Amniotic stem cell (primary cell): ENCODE measurements at regions not wholly inside any gene's neighbourhood (a gene's known extent, or its start where the extent isn't known, plus 50 kb on each side); places are given as distances from the start of the nearest gene placed in this dataset.

ENCODE experiments used
- DNase-seq: peaks from one replicate; lab custom pipeline; 2025; lab: John Stamatoyannopoulos, UW

DNA sequence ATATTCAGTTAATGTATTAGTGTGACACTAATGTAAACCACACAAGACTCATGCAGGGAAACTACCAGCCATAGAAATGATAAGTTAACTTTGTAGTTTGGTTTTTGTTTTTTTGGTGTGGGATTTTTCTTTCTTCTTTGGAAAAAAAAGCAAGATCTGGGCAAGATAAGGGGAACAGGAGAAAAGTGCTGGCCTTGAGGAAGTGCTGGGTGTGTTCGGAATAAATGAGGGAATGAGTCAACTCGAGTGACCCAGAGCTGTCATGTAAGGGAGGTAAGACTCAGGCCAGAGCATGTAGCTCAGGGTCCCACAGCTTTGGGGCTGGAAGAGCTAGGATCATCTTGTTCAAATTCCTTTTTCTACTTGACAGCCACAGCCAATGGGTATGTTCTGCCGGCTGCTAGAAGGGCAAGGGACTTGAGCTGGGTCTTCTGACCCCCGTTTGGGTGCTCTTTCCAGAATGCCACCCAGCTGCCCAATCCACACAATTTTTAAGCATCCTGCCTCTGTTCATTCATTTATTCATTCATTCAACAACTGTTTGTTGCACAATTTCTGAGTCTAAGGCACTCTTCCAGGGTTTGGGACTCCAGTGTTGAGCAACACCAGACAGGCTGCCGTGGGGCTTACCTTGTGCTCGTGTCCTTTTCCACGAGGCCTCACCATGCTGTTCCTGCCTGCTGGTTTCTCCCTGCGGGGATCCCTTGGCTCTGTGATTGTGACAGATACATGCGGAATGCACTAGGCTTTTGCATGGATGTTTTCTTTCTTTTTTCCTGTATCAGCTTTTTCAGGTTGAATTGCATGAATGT is 54.5 kb downstream of the CLDN34 start:
- DNase-seq = no peak

DNA sequence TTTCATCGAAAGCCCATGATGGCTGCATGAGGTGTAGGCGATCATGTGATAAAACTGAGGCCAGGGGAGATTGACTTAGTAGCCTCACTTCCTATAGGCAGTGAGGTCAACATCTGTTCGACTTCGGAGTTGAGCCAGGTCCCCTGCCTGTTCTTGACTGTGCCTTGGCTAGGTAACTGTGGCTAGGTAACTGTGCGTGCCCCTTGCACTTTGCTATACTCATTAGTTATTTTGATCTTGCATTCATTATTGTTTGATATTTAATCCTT is 55.0 kb downstream of the CLDN34 start:
- no peak for DNase-seq

DNA sequence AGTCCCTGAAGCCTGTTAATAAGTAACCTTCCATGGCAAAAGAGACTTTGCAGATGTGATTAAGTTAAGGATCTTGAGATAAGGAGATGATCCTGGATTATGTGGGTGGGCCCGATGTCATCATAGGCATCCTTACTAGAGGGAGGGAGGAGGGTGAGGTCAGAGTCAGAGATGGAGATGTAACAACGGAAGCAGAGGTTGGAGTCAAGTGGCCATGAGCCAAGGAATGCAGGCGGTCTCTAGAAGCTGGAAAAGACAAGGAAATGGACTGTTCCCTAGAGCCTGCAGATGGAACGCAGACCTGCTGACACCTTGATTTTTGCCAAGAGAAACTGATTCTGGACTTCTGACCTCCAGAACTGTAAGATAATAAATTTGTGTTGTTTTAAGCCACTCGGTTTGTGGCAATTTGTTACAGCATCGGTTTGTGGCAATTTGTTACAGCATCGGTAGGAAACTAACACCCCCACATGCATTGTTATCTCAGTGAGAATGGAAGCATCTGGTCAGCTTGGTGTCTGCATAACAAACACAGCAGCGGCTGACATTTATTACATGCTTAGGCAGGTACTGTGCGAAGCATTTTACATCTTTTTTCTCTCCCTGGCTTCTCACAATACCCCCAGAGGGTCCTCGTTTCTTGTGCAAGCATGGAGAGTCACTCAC is 55.6 kb downstream of the CLDN34 start:
- no peak for DNase-seq

DNA sequence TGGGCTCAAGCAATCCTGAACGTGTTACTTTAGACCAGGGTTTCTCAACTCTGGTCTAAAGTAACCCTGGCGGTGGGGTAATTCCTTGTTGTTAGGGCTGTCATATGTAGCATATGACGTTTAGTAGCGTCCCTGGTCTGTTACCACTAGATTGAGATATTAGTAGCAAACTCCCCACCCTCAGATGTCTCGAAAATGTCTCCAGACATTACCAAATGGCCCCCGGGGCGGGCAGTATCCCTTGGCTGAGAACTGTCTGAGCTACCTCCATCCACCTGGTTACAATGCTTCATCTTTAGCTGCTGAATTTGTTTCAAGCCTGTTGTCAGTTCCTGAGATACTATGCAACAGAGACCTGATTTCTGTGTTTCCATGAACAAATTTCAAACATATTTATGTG is 56.7 kb downstream of the CLDN34 start:
- DNase-seq = no peak

DNA sequence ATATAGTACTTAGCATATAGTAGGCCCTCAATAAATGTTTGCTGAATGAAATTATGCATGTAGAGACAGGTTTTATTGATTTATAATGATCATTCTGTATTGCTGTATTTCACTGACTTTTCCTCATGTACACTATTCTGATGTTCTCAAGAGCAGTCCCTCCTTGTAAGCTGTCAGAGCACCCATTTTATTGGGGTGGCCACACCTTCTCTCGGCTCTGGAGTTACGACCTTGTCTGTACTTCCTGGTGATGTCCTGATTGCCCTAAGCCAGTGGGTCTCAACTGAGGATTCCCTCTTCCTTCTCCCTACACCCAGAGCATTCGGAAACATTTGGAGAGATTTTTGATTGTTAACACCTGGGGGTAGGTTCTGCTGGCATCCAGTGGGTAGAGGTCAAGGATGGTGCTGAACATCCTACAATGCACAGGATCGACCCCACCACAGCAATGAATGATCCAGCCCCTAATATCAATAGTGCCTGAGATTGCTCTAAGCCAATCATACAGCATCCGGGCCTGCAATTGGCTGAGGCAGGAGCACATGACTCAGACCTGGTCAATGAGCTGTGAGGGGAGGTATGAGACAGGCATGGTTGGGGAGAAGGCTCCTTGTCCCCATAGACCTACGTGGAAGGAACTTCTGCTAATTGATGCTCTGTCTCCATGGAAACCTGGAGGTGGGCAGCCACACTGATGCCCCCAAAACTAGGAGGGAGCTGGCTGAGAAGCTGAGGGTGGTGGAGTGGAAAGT is 58.8 kb downstream of the CLDN34 start:
- DNase-seq = no peak

DNA sequence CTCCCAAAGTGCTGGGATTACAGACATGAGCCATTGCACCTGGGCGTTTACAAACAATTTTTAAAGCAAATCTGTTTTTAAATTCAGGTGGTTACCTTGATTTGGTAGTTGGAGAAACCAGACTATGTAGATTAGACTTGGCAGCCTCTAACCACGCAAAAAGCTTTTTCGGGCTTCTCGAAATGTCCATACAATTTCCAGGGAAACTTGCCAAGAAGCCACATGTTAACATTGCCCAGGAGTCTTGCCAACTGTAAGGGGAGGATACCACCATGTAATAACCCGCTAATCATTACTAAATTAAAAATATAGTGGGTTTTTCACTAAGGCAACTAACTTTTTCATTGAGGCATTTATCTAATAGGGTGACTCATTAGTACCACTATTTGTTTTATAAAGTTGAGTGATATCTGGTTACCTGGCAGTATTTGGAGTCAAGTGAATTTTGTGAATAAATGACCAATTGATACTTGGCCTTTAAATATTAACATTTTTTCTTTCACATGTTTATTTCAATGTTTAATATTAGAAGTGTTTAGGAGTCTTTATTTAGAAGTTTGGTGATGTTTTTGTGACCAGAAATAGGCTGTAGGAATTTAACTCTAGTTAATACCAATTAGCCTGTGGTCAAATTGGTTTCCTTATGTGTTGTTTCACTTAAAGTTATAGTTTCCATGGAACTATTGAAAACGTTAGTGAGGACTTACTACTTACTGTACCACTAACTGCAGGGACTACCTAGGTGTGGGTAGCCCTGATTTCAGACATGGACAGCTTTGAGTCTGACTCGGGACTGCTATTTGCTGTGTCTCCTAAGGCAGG is 61.3 kb downstream of the CLDN34 start:
- DNase-seq = no peak

DNA sequence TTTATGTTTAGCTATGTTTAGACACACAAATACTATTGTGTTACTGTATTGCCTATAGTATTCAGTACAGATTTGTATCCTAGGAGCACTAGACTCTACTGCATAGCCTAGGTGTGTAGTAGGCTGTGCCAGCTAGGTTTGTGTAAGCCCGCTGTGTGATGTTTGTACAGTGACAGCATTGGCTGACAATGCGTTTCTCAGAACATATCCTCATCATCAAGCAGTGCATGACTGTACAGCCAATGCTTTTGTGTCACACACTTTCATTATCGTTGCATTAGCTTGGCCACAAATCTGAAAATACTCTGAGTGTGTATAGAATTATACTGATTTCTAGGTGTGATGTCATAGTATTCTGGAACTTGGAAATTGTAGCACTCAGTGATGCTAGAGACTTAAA is 63.4 kb downstream of the CLDN34 start:
- DNase-seq = no peak

DNA sequence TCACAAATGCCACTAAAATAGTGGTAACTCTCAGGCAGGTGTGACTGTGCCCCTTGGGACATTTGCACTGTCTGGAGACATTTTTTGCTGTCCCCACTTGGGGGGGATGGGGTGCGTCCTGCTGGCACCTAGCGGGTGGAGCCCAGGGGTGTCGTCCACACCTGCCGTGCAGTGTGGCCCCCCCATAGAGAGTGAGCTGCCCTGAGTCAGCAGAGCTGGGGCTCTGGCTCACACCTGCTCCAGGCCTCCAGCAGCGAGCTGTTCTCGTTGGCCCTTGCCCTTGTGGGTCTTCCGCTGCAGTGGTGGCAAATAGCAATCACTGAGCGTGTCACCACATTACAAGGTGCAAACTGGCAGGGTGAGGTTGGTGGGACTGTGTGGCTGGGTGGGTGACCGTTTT is 64.6 kb downstream of the CLDN34 start:
- DNase-seq = no peak

DNA sequence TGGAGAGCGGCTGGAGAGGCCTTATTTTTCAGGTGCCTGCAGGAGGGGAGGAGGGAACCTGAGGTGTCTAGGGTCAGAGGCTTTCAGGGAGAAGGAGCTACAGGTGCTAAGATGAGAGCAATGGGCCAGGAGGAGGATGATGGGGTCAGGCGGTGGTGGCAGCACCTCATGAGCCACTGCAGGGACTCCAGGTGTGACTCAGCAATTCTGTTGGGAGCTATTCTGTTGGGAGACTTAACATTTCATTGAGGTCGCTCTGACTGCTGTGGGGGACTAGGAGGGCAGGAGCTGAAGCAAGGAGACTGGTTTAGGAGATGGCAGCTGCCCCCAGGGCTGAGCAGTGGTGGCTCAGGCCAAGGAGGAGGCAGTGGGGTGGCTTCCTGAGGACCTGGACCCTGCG is 65.0 kb downstream of the CLDN34 start:
- no peak for DNase-seq

DNA sequence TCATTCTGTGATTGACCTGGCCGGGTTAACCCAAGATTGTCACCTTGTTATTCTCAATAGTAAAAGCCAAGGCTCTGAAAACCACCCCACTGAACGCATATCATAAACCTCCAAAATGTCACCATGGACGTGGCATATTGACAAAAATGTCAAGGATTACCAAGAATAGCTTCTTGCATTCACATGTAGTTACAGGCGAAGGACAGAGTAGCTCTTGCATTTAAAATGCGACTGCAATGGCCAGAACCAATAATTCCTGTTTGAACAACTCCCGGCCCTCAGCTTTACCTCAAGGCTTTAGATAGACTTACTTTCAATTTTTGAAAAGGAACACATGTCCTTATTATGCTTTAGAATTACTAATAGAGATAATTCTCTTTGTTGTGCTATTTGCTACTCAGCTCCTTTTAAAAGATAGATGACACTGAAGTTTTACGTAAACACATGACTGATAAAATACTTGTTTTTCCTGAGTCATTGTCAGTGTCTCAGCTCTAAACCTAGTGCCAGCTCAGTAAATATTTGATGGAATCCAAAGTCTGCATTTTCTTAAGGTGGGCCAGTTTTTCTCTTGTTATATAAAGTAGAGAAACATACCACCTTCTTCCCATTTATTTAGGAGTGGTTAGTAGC is 66.3 kb downstream of the CLDN34 start:
- DNase-seq = no peak

DNA sequence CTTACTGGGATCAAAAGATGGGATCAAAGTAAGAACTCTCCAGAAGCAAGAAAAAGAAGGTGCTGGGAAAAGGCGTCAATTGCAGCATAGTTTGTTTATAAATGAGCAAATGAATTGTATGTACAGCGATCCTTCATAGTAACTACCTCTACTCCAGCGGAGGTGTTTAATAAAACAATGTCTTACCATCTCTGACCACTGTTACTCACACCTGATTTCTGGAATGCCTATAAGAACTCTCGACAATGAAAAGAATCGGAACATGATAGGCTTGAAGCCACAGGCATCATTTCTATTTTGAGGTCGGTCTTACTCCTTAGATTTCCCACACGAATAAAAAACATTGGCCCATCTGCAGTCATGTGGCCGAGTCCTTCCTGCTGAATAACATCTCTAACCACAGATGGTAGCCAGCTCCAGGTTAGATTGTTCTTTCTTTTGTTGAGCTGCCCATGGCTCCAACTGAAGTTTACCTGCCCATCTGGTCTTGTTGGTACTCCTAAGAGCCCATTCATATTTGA is 67.6 kb downstream of the CLDN34 start:
- no peak for DNase-seq

DNA sequence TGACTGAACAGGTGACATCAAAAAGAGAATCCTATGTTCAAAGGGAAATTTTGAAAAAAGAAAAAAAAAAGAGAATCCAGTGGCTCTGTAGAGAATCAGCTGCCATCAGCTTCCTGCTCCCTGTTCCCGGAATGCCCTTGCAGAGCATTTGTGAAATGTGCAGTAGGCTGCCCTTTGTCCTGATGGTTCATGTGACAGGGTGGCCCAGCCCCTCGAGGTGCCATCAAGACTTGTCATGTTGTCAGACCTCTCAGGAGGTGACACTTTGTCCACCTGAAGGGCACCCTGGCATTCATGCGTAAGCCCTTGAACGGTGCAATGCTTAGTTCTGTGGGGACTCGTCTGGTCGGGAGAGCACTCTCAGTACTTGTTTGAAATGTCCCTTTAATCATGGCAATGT is 71.4 kb downstream of the CLDN34 start:
- no peak for DNase-seq

DNA sequence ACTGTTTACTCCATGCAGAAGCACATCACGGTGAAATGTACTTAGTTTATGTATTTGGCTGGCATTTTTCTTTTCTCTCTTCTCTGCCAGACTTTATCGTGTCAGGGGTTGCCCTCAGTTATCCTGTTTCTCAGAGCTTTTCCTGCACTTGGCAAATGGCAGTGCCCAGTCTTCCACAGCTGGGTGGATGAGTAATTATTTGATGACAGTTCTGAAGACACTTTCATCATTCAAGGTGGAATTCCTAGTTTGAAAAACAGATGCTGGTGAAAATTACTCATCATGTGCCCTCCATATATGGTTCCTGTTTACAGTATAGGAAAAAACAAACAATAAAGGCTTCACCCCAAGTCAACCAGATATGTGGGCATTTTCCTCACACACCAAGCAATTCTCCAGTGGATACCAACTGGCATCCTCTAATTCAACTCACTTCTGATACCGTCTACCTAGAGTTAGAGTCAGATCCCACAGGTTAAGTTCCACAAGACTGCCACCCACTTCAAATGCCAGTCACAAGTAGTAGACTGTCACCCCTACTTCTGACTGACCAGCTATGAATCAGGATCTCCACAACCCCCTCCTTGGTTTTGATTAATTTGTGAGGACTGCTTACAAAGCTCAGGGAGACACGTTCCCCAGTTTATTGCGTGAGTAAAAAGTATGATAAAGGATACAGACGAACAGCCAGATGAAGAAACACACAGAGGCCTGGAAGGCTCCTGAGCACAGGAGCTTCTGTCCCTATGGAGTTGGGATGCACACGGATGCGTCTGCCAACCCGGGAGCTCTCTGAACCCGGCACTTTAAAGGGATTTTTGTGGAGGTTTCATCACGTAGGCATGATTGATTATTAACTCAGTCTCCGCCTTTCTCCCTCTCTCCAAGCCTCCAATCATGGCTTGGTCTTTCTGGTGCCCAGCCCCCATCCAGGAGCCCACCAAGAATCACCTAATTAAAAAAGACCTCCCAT is 72.9 kb downstream of the CLDN34 start:
- DNase-seq = no peak

DNA sequence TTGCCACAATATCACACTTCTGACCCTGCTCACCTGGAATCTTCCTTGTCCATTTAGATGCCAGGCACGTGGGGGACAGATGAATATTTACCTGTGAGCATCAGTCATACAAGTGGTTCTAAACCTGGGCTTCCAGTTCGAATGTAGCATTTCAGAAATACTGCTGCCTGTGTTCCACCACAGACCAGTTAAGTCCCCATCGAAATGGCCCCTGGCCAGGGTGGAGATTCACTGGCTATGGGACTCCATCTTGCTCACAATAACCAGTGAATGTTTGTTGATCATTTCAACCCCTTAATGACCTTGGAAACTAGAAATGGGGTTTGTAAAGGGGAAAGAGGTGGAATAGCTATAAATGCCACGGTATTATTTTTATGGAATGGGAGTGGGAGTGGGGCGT is 73.8 kb downstream of the CLDN34 start:
- DNase-seq = no peak

DNA sequence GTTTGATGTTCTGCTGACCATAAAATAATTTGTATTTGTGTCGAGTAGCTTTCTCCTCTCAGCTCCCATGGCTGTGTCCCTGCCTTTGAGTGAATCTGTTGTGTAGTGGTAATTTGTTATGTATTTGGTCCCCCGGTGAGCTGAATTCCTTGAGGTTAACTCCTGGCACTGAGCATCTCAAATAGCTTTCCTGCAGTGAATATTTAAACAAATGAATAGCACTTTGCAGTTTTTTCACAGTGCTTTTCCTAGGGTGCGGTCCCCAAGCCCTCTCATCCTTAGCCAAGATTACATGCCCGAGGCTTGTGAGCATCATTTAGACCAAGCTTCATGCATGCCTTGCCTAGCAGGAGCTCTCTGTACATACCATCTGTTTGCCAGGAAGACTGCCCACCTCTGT is 74.2 kb downstream of the CLDN34 start:
- no peak for DNase-seq

DNA sequence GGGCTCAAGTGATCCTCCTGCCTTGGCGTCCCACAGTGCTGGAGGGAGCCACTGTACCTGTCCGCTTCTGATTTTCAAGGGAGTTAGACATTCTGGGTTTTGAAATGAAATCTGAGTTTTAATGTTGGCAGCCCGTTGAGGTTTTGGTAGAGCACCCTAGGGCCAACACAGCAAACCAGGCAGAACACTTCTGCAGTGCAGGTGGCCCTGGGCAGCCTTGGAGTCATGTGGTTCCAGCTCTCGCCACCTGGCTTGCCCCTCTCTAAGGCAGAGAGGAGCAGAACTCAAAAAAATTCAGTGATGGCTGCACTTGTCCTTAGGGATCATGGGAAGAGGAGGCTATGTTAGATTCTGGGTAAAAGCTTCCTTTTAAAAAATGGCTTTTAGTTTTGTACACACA is 74.9 kb downstream of the CLDN34 start:
- no peak for DNase-seq

DNA sequence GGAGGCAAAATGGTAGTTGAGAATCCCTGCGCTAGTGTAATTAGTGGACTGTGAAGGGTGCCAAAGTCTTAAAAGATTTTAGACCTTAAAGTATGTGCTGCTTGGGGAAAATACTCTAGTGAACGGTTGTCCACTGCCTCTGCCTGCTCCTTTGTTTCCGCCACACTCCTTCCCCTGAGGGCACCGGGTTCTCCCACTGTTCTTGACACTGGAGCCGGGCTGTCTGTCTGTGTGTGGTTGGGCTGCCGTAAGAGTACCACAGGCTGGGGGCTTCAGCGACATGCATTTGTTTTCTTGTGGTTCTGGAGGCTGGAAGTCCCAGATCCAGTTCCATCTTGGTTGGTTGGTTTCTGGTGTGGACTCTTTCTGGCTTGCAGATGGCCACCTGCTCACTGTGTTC is 76.2 kb downstream of the CLDN34 start:
- no peak for DNase-seq

DNA sequence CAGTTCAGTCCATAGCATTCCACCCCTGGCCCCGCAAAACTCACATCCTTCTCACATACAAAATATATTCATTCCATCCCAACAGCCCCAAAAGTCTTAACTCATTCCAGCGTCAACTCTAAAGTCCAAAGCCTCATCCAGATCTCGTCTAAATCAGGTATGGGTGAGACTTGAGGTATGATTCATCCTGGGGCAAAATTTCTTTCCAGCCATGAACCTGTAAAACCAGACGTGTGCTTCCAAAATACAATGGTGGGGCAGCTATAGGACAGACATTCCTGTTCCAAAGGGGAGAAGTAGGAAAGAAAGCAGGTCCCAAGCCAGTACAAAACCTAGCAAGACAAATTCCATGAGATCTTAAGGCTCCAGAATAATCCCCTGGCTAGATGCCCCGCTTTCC is 76.9 kb downstream of the CLDN34 start:
- no peak for DNase-seq

DNA sequence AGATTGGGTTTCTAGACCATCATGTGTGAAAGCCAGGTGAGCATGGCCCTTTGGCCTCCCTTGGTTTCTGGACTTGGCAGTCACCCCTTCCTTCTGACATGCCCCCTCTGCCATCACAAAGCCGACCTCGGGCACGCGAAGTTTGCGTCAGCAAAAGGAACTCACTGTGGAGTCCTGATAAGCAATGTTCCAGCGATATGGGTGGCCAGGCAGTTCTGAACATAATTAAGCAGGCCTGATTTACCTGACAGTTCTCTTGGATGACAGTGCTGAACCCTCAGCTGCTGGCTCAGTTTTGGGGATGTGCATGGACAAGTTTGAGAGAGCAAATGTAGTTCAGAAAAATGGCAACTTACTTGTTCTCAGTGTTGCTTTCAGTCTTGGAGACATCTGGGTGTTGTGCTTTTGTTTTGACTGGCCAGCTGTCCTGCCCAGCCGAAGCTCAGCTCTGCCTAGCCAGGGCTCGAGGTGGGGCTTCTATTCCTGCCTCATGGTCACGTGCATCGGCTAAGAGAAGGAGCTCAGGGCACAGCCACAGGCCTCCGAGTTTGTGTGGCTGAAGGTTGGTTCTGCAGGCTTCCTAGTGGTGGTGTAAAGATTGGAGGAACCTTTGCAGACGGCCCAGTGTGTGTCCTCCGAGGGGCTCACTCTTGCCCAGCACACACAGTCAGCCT is 78.3 kb downstream of the CLDN34 start:
- DNase-seq = no peak

DNA sequence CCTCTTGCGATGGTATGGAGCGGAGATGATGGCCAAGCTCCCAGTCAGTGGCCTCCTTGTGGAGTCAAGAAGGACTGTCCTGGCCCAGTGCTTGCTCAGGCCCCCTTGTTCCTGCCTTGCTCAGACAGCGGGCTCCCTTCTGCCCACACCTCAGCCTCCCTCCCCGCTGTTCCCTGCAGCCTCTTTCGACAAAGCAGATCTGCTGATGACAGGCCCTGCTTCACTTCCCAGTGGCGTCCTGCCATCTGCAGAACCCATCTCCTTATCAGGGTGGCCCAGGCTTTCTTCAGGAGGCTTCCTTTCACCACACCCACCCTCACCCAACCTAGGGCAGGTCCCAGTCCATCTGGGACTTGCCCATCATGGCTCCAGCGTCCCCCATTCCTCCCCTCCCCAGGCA is 80.0 kb downstream of the CLDN34 start:
- DNase-seq = no peak
